GM18873 (cell line): ENCODE measurements at regions not wholly inside any gene's neighbourhood (a gene's known extent, or its start where the extent isn't known, plus 50 kb on each side); places are given as distances from the start of the nearest gene placed in this dataset.

Source experiments
- ATAC-seq: cut with Tn5 transposase; IDR thresholded peaks from one replicate; pipeline ENCODE4 v1.9.1; 2021; ENCODE audit warnings: mild to moderate bottlenecking, moderate library complexity, moderate number of reproducible peaks; ENCODE audit not compliant: unreplicated experiment, low FRiP score

DNA sequence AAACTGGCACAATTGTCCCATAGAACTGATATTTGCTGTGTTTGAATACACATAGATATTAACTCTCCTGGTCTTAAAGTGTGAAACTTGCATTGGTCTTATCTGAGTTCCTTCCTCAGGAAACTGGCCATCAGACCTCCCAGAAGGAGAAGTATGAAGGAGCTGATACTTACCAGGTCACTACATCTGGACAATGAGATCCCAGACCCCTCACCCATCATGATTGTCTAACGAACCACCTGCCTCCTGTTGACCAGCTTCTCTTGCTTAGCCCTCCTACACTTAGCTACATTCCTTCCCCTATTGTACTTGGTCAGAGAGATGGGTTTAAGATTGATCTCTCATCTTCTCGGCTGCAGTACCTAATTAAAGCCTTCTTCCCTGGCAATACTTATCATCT lies 413.3 kb downstream of the KCTD12 start:
- ATAC-seq: no peak

- no peak for ATAC-seq
These were observed 414.7 kb downstream of the KCTD12 start for GRCh38 chr13:76471486-76471885.

DNA sequence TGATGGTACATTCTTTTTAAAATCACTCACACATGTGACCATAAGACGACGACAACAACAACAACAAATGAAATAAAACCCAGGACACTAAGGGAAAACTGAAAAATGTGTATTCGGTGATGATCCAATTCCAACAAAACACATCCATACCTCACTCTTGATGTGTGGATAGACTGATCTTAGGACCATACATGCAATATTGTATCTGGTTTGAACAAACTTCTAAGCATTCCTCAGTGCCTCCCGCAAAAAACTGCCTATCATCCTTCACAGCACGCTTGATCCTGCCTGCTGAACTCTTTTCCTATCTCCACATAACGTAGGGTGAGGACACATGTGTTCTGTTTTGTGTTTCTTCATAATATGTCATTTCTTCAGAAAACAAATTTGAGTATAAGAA lies 415.2 kb downstream of the KCTD12 start:
- no peak for ATAC-seq

GRCh38 chr13:76466043-76466442 lies 420.2 kb downstream of the KCTD12 start:
- ATAC-seq: no peak

- ATAC-seq: no peak
These were observed 422.9 kb downstream of the KCTD12 start for GRCh38 chr13:76463314-76463713.

GRCh38 chr13:76461999-76462398 lies 424.2 kb downstream of the KCTD12 start:
- no peak for ATAC-seq

- ATAC-seq: no peak
These were observed 424.7 kb downstream of the KCTD12 start for GRCh38 chr13:76461484-76461883.

DNA sequence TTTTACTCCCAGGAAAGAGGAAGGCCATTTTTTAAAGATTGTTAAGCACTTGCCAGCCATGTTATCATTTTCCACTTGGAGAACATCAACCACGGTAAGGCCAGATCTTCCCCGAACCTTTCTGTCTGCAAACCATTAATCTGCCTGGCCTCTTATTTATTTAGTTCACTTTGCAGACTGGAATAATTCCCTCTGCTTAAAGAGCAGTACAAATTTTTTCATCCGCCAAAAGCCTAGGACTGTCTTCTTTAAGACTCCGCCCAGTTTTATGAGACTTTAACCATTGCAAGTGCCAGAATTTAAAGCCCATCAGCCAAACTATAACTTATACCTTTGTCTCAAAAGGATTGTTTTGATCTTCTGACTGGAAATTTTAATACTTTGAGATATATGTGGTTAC lies 426.3 kb downstream of the KCTD12 start:
- no peak for ATAC-seq

DNA sequence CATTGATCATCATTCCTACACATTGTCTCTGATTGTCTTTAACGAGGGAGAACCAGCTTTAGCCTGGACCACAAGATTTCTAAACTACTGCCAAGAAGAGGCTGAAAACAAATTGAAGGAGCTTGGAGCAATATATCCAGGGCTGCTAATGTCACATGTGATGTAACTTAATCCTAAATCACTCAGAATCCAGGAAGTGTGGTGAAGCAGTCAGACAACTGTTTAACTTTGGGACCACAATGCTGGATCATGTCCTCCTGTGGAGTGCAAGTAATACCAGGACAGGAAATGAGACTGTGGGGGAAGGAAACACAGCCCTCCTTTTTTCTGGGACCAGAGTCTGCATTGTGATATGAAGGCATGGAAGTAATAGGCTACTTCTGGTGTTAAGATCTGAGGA lies 430.2 kb downstream of the KCTD12 start:
- ATAC-seq: no peak

DNA sequence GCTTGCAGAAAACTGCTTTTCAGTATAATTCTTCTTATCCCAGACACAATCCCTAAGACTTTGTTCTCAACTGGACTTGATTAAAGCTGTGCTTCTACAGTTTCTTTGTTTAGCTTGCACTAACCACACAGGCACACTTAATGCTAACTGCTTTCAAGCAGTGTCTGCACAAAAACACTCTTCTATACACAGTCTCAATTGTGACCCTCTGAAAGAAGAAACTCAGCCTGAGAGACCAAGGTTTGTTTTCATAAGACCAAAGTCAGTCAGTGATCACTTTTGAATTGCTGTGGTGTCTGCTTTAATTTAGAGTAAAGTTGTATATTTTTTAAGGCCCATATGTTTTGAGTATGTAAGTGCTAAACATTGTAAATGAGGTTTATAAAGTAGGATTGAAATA lies 431.2 kb downstream of the KCTD12 start:
- no peak for ATAC-seq

GRCh38 chr13:76449716-76450115 lies 436.5 kb downstream of the KCTD12 start:
- no peak for ATAC-seq

DNA sequence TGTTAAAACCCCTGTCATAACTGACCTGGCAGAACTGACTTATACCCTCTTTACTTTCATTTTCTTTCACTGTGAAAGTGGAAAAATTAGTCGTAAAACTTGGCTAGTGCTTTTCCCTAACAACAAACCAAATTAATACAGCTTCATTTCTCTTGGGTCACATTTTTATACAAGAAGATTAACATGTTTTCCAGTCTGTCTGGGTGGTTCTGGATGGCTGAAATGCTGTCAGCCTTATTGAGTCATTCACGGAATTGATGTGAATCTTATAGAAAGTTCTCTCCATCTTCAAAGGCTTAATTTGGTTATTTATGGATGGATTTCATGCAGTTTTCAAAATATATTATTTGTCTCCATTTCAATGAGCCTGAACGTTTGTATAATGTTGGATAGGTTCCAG lies 440.0 kb downstream of the KCTD12 start:
- ATAC-seq: no peak

GRCh38 chr13:76440568-76440967 lies 445.6 kb downstream of the KCTD12 start:
- no peak for ATAC-seq

- no peak for ATAC-seq
These were observed 446.7 kb downstream of the KCTD12 start for GRCh38 chr13:76439546-76439945.

DNA sequence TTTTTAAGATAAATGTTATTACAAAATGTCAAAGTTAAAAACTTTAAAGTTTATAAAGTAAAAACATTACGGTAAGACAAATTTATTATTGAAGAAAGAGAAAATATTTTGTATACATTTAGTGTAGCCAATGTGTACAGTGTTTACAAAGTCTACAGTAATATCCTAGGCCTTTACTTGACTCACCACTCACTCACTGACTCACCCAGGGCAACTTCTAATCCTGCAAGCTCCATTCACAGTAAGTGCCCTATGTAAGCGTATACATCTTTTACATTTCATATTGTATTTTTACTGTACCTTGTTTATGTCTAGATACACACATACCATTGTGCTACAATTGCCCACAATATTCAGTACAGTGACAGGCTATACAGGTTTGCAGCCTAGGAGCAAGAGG lies 448.2 kb downstream of the KCTD12 start:
- ATAC-seq: no peak

- no peak for ATAC-seq
These were observed 460.3 kb downstream of the KCTD12 start for GRCh38 chr13:76425935-76426334.

DNA sequence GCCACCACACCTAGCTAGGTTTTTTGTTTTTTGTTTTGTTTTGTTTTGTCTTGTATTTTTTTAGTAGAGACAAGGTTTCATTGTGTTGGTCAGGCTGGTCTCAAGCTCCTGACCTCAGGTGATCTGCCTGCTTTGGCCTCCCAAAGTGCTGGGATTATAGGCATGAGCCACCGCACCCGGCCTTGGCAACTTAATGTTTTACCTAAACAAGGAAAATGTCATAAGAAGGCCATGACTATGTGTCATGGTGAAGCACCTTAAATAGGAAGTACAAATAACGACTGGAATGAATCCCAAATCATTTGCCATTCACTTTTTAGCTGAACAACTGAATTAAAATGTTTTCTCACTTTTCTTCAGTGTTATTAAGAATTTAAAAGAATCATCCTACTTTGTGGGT lies 465.2 kb downstream of the KCTD12 start:
- no peak for ATAC-seq

GRCh38 chr13:76418404-76418803 lies 467.8 kb downstream of the KCTD12 start:
- no peak for ATAC-seq

DNA sequence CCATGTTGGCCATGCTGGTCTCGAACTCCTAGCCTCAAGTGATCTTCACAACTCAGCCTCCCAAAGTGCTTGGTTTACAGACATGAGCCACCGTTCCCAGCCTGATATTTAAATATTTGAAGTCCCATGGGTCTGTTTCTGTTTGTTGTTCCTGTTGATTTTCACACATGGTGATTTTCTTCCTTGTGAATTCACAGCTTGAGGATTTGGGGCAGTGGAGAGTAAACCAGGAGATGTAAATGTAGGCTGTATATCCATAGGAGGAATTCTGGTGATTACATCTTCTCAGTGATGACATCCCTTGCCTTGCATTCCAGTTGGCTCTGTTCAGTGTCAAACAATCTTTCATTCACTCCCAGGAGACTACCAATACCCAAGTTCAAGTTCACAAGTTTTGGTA lies 471.9 kb downstream of the KCTD12 start:
- no peak for ATAC-seq

GRCh38 chr13:76406243-76406642 lies 480.0 kb downstream of the KCTD12 start:
- no peak for ATAC-seq

GRCh38 chr13:76398425-76398824 lies 487.8 kb downstream of the KCTD12 start:
- no peak for ATAC-seq

GRCh38 chr13:76397413-76397812 lies 488.8 kb downstream of the KCTD12 start:
- ATAC-seq: no peak

- ATAC-seq: no peak
These were observed 496.9 kb downstream of the KCTD12 start for GRCh38 chr13:76389321-76389720.
